GM19099 (cell line): ENCODE measurements at regions not wholly inside any gene's neighbourhood (a gene's known extent, or its start where the extent isn't known, plus 50 kb on each side); places are given as distances from the start of the nearest gene placed in this dataset.

Source experiments
- POLR2A ChIP-seq: IDR thresholded peaks from 3 replicates; pipeline ENCODE4 v1.6.1; 2011; ENCODE audit warnings: low read depth; ENCODE audit not compliant: insufficient read length; ENCODE audit errors: extremely low read depth

DNA sequence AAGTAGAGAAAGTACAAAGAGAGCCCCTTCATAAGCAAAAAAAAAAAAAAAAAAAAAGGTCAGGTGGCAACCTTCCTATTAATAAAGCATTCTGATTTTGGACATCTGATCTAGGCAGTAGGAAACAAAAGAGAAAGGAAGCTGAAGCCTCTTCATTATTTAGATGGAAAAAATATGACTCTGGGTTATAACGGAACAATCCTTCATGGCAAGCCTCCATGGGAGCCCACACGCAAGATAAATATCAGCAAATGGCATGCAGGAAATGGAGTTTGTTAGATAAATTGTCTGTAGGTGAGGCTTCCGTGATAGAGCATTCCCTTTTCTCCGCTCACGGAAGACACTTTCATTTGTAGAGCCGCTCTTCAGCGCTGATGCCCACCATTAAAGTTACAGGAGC is 381.0 kb downstream of the TTLL7 start:
- no peak for TF ChIP-seq POLR2A

DNA sequence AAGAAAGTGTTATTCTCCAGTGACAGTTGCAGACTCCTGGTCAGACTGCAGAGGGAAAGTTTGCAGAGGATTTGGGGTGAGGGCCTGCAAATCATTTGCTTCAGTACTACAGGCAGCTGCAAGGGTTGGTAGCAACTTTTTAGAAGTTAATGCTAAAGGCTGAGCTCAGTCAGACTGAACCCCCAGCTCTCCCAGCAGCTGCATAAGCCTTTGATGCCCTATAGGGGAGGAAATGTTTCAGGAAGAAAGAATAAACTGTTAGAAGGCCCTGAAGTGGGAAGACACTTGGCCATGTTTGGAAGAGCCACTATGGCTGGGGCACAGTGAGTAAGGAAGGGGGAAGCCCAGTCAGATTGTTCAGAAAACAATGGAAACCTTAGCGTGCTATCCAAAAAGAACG is 383.6 kb downstream of the TTLL7 start:
- no peak for TF ChIP-seq POLR2A

DNA sequence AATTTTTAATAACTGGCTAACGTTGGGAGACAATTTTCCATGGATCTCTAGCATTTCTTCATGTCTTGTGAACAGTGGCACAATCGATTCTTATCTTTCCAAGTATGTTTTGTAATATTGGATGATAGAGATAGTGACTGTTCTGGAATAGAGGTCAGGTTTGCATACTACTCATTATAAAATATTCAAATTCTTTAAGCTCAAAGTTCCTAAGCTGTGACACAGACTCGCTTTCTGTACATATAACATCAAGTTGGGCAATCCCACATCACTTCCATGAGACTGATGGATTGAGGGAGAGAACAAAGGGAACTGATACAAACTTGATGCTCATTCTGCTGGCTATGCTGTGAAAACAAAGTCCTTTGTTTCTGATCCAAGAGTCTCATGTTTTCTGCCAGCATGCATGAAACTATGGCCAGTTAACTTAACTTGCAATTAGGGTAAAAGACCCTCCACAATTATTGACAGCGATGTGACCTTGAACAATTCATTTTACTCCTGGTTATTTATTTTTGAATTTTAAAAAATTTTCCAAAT is 392.4 kb downstream of the TTLL7 start:
- no peak for TF ChIP-seq POLR2A

DNA sequence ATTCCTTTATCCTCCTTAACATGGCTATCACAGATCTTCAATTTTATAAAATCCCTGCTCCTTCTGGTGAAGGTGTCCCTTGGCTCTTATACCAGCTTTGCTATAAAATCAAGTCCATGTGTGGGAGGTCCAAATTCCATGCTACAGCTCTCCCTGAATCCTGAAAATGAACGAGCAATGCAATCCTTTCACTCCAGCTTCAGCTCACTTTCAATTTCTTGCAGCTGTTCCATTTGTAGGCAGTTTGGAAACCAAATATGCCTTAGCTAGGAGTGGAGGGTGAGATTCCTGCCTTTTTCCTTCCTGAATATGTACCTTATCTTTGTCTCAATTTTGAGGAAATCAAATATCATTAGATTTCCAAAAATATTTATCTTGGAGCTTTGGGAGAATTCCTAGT is 402.6 kb downstream of the TTLL7 start:
- no peak for TF ChIP-seq POLR2A

DNA sequence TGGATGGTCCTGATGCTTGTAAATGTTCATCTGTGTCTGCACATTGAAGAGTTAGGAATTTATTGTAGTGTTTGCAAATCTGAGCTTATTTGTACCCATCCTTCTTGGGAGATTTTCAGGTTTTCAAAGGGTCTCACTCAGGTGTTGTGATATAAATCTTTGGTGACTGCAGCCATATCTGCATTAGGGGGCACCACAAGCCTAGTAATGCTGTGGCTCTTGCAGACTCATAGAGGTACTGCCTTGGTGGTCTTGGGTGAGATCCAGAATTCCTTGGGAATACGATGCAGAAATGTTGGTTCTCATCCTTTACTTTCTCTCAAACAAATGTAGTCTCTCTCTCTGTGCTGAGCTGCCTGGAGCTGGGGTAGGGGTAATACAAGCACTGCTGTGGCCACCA is 405.9 kb downstream of the TTLL7 start:
- no peak for TF ChIP-seq POLR2A

DNA sequence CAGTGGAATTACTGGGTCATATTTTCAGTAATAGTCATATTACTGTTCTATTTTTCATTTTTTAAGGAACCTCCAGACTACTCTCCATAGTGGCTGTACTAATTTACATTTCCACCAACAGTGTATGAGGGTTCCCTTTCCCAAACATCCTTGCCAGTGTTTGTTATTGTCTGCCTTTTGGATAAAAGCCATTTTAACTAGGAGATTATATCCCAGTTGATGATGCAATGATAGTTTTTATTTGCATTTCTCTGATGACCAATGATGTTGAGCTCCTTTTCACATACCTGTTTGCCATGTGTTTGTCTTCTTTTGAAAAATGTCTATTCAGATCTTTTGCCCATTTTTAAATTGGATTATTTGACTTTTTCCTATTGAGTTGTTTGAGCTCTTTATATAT is 410.8 kb downstream of the TTLL7 start:
- no peak for TF ChIP-seq POLR2A

DNA sequence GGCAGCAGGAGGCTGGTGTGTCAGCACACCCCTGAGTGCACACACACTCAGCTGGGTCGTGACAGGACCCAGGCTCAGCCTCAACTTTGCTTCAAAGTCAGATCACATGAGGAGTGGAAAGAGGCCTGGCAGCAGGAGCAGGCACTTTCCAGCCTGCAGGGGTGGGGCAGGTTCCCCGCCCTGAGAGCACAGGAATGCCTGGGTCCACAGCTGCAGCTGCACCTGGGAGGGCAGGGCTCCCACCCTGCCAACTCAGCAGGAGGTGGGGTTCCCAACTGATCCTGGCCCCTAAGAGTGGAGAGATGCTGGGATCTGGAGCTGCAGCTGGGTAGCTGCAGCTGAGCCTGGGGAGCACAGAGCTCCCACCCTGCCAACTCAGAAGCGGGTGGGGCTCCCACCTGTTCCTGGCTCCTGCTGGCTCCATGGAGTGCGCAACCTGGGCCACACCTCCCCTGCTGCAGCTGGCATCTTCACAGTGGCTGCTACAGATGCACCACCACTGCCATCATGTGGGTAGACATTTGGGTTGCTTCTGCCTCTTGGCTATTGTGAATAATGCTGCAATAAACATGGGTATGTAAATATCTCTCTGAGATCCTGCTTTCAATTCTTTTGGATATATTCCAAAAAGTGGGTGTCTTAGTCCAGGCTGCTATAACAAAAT is 415.4 kb downstream of the TTLL7 start:
- no peak for TF ChIP-seq POLR2A

DNA sequence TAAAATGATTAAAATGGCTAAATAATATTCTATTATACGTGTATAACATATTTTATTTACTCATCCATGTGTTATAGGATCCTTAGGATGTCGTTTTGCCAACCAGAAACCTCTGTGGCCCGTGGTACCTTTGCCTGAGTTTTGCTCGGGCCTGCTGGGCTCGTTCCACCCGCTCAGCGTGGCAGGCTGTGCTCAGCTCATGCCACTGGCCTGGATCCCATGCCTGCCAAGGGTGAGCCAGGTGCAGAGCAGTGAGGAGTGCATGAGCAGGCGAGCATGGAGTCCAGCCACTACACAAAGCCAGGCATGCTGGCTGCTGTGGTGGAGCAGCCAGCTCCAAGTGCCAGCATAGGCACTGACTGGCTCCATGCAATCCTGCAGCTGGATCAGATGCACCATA is 417.2 kb downstream of the TTLL7 start:
- no peak for TF ChIP-seq POLR2A

DNA sequence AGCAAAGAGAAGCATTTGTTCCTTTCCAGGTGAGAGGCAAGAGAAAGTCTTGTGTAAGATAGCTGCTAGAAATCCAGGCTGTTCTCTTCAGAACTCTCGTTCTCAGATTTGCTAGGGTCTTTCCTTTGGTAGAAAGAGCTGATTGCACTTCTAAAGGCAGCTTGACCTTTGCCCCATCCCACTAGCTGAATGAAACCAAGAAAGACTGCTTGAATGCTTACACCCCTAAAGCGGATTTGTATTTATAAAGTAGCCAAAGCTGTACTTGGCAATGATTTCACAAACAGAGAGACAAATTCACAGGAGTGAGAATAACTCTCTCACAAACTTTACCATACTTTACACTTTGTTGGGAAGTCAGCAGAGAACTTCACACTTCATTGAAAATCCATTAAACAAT is 424.1 kb downstream of the TTLL7 start:
- TF ChIP-seq POLR2A, result no peak

DNA sequence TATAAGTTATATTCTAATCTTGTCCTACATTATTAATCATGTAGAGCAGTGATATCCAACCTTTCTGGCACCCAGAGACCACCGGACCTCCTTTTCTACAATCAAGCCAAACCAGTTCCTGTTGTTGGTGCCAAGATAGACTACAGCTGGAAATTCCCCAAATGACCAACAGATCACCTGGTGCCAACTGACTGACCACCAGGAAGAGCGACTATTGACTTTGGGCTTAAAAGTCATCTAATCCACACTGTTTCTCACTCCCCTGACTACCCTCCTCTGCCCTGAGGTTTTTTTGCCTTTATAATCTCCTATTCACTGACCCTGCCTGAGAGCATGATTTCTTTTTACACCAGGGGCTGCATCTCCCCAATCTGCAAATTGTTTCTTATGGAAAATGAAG is 425.2 kb downstream of the TTLL7 start:
- no peak for TF ChIP-seq POLR2A

DNA sequence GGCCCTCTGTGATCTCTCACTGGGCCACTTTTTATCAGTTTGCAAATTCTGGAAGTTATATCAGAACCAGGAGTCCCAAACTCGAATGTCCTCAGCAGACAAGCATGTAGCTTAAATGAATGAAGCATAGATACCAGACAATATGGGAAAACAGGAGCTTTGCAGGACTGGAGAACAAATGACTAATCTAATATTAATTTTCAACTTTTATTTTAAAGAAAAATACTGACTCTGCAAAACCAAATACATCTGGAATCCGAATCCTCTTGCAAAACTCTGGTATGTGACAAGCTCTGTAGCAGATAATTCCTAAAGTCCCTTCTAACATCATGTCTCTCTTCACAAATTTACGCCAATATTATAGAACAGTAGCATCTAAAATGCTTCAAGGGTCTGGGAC is 427.4 kb downstream of the TTLL7 start:
- TF ChIP-seq POLR2A, result no peak

DNA sequence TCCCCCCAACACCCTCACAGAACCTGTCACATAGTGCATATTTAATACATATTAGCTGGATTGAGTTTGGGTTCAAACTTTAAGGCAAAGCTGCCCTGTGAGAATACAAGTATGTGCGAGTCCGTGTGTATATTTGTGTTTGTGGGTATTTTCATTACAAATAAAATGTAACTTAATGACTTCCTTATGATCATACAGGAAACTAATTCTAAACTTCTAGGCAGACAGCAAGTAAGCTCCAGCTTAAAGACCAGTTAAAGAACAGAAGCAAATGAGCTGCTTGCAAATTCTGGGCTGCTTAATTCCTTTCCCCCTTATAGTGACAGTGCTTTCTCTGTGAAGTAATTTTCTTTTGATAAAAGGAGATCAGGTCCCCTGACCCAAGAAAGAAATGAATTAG is 437.6 kb downstream of the TTLL7 start:
- no peak for TF ChIP-seq POLR2A

DNA sequence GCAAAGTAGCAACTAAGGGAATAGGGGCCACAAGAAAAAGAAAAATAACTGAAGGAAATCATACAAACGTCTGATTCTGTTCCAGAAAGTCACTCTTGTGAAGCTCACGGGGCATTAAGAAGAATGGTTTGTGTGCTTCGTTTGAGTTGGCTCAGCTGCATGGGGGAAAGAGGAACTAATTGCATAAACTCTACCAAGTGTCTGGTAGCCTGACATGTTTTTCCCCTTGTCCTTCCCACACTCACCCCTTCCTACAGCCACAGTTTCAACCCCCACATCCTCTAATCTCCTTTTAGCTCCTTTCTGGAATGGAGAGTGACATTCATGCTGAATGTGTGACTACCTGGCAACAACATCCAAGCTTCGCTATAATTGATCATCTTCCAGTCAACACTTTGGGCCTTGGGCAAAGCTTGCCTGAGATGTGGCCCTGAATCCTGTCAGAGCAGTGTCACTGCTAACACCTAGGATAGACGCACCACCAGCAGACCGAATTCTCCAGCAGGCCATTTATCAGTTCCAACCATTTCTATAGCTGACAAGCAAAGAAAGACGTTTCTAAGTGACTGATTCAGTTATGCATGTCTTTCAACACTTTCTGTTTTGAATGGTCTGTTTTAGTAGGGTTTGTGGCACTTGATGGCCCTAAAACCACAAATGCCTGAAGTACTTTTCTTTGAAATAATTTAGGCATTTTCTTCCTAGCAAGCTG is 439.6 kb downstream of the TTLL7 start:
- TF ChIP-seq POLR2A, result no peak

DNA sequence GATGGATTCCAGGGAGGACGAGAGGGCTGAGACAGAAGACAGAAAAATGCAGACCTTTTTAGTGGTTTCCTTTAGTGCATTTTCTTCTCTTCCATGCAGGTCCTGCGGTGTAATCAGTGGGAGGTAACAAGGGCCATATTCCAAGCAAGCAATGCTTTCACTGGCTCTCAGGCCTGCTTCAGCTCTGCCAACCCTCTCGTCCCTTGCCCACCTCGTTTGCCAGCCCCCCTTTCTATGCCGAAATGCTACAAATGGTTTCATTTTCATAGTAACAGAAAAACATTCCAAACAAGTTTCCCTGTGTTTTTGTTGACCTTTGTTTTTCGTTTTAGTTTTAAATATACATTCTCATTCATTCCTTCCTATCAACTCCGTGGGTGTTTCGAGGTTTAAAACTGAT is 443.1 kb downstream of the TTLL7 start:
- TF ChIP-seq POLR2A, result no peak

DNA sequence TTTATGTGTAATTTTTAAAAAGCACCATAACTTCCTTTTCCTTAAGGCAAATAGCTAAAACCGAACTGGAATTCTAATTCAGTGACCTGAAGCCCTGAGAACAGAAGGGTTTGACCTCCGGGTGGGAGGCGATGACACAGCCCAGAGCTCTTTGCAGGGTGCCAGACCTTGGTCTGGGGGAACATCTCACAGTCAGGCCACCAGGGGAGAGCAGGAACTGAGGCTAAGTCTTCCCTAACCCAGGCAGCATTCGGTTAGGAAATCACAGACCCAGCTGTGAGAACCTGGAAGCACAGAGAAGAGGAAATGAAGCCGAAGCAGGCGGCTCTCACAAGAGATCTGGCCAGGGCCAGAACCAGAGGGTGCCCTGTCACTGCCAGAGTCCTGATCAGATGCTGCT is 444.8 kb downstream of the TTLL7 start:
- no peak for TF ChIP-seq POLR2A

DNA sequence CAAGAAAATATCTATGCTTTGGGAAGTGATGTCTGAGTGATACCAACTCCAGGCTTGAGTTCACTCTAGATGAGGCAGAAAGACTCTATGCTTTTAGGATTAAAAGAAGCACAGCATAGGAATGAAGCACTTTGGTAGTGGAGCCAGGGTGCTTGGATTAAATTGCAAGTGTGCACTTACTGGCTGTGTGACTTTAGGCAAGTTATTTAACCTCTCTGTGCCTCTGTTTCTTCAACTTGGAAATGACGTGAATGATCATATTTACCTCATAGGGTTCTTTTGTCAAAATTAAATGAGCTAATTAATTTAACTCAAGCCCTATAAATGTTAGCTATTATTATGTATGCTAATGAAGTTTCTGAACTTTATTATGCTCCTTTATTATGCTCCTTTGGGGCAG is 446.1 kb downstream of the TTLL7 start:
- no peak for TF ChIP-seq POLR2A
